LNCaP clone FGC (cell line): ENCODE measurements at regions not wholly inside any gene's neighbourhood (a gene's known extent, or its start where the extent isn't known, plus 50 kb on each side); places are given as distances from the start of the nearest gene placed in this dataset.

Experiments used
- DNase-seq: peaks from one replicate; pipeline ENCODE4 v3.0.0-alpha.2; 2011; ENCODE audit warnings: low read depth
- H3K4me3 ChIP-seq: 2 replicates; pipeline ENCODE4 v1.5.1; 2011; ENCODE audit warnings: mild to moderate bottlenecking, low read depth, low read length, control low read depth
- CTCF ChIP-seq: IDR thresholded peaks from 2 replicates; pipeline ENCODE4 v1.5.1; 2012; ENCODE audit warnings: mild to moderate bottlenecking; ENCODE audit not compliant: control insufficient read depth, insufficient read depth; ENCODE audit errors: extremely low read depth

- TF ChIP-seq CTCF, result no peak
- no peak overlapping the region for H3K4me3 ChIP-seq
- no peak for DNase-seq
Measured at GRCh38 chr3:61448378-61448777, 113.0 kb upstream of the PTPRG start.

GRCh38 chr3:61449327-61450040 is 111.9 kb upstream of the PTPRG start:
- DNase-seq, result no peak
- no peak overlapping the region for H3K4me3 ChIP-seq
- no peak for TF ChIP-seq CTCF

GRCh38 chr3:61450866-61451265 is 110.5 kb upstream of the PTPRG start:
- no peak overlapping the region for H3K4me3 ChIP-seq
- no peak for DNase-seq
- TF ChIP-seq CTCF, result no peak

GRCh38 chr3:61451841-61452240 is 109.5 kb upstream of the PTPRG start:
- no peak overlapping the region for H3K4me3 ChIP-seq
- DNase-seq, result no peak
- TF ChIP-seq CTCF, result no peak

GRCh38 chr3:61452535-61453090 is 108.8 kb upstream of the PTPRG start:
- no peak for DNase-seq
- no peak for TF ChIP-seq CTCF
- no peak overlapping the region for H3K4me3 ChIP-seq

- TF ChIP-seq CTCF, result no peak
- no peak overlapping the region for H3K4me3 ChIP-seq
- no peak for DNase-seq
Measured at GRCh38 chr3:61454006-61454585, 107.3 kb upstream of the PTPRG start.
